OCI-LY1 (cell line): ENCODE measurements at regions not wholly inside any gene's neighbourhood (a gene's known extent, or its start where the extent isn't known, plus 50 kb on each side); places are given as distances from the start of the nearest gene placed in this dataset.

Experiments
- EZH2 ChIP-seq: fragments of 200-600 bp; sonication (generic), shearing (Covaris generic); IDR thresholded peaks from 2 replicates; pipeline ENCODE4 v1.8.0; 2017; ENCODE audit warnings: borderline replicate concordance, mixed run types, mild to moderate bottlenecking, antibody characterized with exemption, low read length, moderate library complexity, mixed read lengths
- TF ChIP-seq, protein P1 (sequence below): fragments of 200-600 bp; sonication (generic), shearing (Covaris generic); IDR thresholded peaks from 2 replicates; pipeline ENCODE4 v1.5.1; 2017; ENCODE audit warnings: mild to moderate bottlenecking, antibody characterized with exemption, low read length, moderate library complexity, mixed read lengths

DNA sequence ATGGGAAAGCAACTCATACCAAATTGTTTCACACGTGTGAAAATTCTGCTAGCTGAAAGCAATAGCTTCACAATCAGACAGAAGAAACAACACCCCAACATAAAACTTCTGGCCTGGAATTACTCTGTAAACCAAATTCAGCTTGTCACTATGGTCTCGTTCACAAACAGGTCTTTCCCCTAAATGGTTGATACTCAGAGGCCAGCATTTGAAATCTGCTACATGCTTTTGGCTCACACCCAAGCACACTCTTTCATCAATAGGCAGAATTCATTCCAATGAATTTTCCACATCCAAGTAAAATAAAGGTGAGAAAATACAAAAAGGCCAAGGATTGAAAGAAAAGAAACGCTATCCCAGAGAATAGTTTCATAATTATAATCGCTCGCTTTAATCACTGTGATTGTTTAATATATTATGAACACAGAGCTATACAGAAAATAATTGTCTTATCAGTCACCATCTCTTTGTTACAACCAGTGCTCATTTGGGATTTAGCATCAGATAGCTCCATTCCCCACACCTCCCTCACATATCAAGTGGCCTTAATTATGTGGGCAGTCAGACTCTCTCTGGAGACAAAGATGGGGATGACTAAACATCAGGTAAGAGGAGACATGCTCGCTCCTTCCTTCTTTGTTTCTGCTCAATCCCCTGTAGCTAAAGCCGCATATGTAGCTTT, 503.8 kb upstream of the ARRDC4 start:
- TF ChIP-seq, protein P1, sequence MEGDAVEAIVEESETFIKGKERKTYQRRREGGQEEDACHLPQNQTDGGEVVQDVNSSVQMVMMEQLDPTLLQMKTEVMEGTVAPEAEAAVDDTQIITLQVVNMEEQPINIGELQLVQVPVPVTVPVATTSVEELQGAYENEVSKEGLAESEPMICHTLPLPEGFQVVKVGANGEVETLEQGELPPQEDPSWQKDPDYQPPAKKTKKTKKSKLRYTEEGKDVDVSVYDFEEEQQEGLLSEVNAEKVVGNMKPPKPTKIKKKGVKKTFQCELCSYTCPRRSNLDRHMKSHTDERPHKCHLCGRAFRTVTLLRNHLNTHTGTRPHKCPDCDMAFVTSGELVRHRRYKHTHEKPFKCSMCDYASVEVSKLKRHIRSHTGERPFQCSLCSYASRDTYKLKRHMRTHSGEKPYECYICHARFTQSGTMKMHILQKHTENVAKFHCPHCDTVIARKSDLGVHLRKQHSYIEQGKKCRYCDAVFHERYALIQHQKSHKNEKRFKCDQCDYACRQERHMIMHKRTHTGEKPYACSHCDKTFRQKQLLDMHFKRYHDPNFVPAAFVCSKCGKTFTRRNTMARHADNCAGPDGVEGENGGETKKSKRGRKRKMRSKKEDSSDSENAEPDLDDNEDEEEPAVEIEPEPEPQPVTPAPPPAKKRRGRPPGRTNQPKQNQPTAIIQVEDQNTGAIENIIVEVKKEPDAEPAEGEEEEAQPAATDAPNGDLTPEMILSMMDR = no peak
- TF ChIP-seq EZH2 = no peak
